HepG2 (cell line): ENCODE measurements at regions not wholly inside any gene's neighbourhood (a gene's known extent, or its start where the extent isn't known, plus 50 kb on each side); places are given as distances from the start of the nearest gene placed in this dataset.

Experiments used
- ATAC-seq: fragments of 200-7000 bp; cut with Tn5 transposase; 3 replicates; pipeline ENCODE4 v1.9.1; 2020; ENCODE audit warnings: mild to moderate bottlenecking, moderate library complexity
- BruUV-seq: library from RNA; stranded (reverse); fragments of 400-500 nt; replicated peaks from 2 replicates; lab custom pipeline; 2021; lab: Mats Ljungman, UMichigan
- CTCF ChIA-PET: fragments of 300-600 bp; formaldehyde crosslinking; extraction: SDS; loops from one replicate; lab custom pipeline; 2021; ENCODE audit warnings: low total read pairs, inconsistent platforms, low intra/inter-chr PET ratio; lab: Yijun Ruan, JAX
- POLR2A ChIA-PET: fragments of 350-600 bp; sonication (Branson Sonifier 250); formaldehyde crosslinking; loops from one replicate; lab custom pipeline; 2020; ENCODE audit warnings: antibody characterized with exemption, inconsistent platforms; lab: Yijun Ruan, JAX
- DNase-seq: peaks from one replicate; pipeline ENCODE4 v3.0.0-alpha.2; 2015; ENCODE audit warnings: low spot score
- FAIRE-seq: peaks from 3 replicates; lab custom pipeline; 2011; peaks lifted over from hg19 to GRCh38; lab: Jason Lieb, UNC
- H2AFZ ChIP-seq: one replicate; pipeline ENCODE4 v1.6.1; 2011; ENCODE audit warnings: low read length, inconsistent platforms
- H3K27ac ChIP-seq: fragments of 300-600 bp; 3 replicates; pipeline ENCODE4 v1.8.0; 2011; ENCODE audit warnings: mixed run types, mild to moderate bottlenecking, mixed read lengths, low read length, inconsistent platforms; ENCODE audit not compliant: insufficient read depth; ENCODE audit errors: extremely low read length
- H3K27me3 ChIP-seq, 2 experiments: fragments of 200-600 bp in 1 of 2; 2 replicates in 1 of 2; 3 replicates in 1 of 2; pipeline versions ENCODE4 v1.6.0 to v1.8.0; 2011; ENCODE audit warnings: low read length in 2 of 2, mild to moderate bottlenecking in 2 of 2, moderate library complexity in 2 of 2, inconsistent platforms in 1 of 2; ENCODE audit not compliant: insufficient read depth in 2 of 2, control insufficient read depth in 1 of 2
- H3K36me3 ChIP-seq, 2 experiments: fragments of 200-600 bp in 1 of 2; replicated peaks in 1 of 2; 2 replicates in 1 of 2; 3 replicates in 1 of 2; pipeline versions ENCODE4 v1.5.1 to v1.8.0; 2011; ENCODE audit warnings: low read length in 2 of 2, inconsistent platforms in 1 of 2; ENCODE audit not compliant: insufficient read depth in 2 of 2, control insufficient read depth in 1 of 2
- H3K4me1 ChIP-seq: 2 replicates; pipeline ENCODE4 v1.5.1; 2012; ENCODE audit warnings: low read length, inconsistent platforms; ENCODE audit not compliant: insufficient read depth
- H3K4me2 ChIP-seq: 2 replicates; pipeline ENCODE4 v1.6.0; 2011; ENCODE audit warnings: low read depth, low read length, inconsistent platforms
- H3K4me3 ChIP-seq, 3 experiments: fragments of 200-600 bp in 1 of 3; sonication (generic), shearing (Covaris generic) in 1 of 3; replicated peaks in 1 of 3; 2 replicates each; pipeline ENCODE4 v1.5.1; 2011 to 2016; ENCODE audit warnings: low read length in 3 of 3, inconsistent platforms in 2 of 3, low read depth in 2 of 3, mild to moderate bottlenecking in 2 of 3, control low read depth in 1 of 3, mixed read lengths in 1 of 3; ENCODE audit not compliant: insufficient read depth in 1 of 3
- H3K79me2 ChIP-seq: one replicate; pipeline ENCODE4 v1.6.1; 2011; ENCODE audit warnings: low read length, inconsistent platforms; ENCODE audit not compliant: insufficient read depth
- H3K9ac ChIP-seq: 2 replicates; pipeline ENCODE4 v1.6.0; 2011; ENCODE audit warnings: mild to moderate bottlenecking, low read depth, low read length, inconsistent platforms; ENCODE audit not compliant: insufficient read depth
- H3K9me3 ChIP-seq: 2 replicates; pipeline ENCODE4 v1.5.1; 2012; ENCODE audit warnings: mild to moderate bottlenecking, low read length
- H4K20me1 ChIP-seq: 2 replicates; pipeline ENCODE4 v1.6.0; 2011; ENCODE audit warnings: inconsistent platforms, mild to moderate bottlenecking, low read length, moderate library complexity; ENCODE audit not compliant: insufficient read depth
- ARNTL ChIP-seq: sonication (generic); formaldehyde crosslinking; IDR thresholded peaks from 2 replicates; pipeline ENCODE4 v1.4.0; 2020; ENCODE audit warnings: mild to moderate bottlenecking, missing genetic modification reagents
- CCDC6 ChIP-seq: sonication (generic); formaldehyde crosslinking; IDR thresholded peaks from 2 replicates; pipeline ENCODE4 v1.8.1; 2022; ENCODE audit warnings: mild to moderate bottlenecking, missing genetic modification reagents, moderate library complexity
- GATAD2A ChIP-seq: IDR thresholded peaks from 2 replicates; pipeline ENCODE4 v1.6.1; 2016
- HNRNPK ChIP-seq: fragments of 200-400 bp; formaldehyde crosslinking; IDR thresholded peaks from 2 replicates; pipeline ENCODE4 v1.6.1; 2018; ENCODE audit warnings: low read length, low read depth, moderate library complexity, mild to moderate bottlenecking; ENCODE audit not compliant: poor library complexity, severe bottlenecking
- IKZF4 ChIP-seq: sonication (generic); formaldehyde crosslinking; IDR thresholded peaks from 2 replicates; pipeline ENCODE4 v1.5.1; 2020; ENCODE audit warnings: borderline replicate concordance, mild to moderate bottlenecking, low read depth, missing genetic modification reagents; ENCODE audit errors: not compliant biosample characterization
- JUND ChIP-seq: sonication (generic); formaldehyde crosslinking; IDR thresholded peaks from 2 replicates; pipeline ENCODE4 v1.8.0; 2022; ENCODE audit warnings: mild to moderate bottlenecking, missing genetic modification reagents
- KMT2A ChIP-seq: sonication (generic); formaldehyde crosslinking; IDR thresholded peaks from 2 replicates; pipeline ENCODE4 v1.4.0; 2020; ENCODE audit warnings: missing genetic modification reagents
- MTA3 ChIP-seq: sonication (generic); formaldehyde crosslinking; IDR thresholded peaks from 2 replicates; pipeline ENCODE4 v1.4.0; 2020; ENCODE audit warnings: missing genetic modification reagents
- NFE2L1 ChIP-seq: sonication (generic); formaldehyde crosslinking; IDR thresholded peaks from 2 replicates; pipeline ENCODE4 v1.4.0; 2020; ENCODE audit warnings: missing genetic modification reagents, mild to moderate bottlenecking, borderline replicate concordance
- PAWR ChIP-seq: sonication (generic); formaldehyde crosslinking; IDR thresholded peaks from 2 replicates; pipeline ENCODE4 v1.4.0; 2020; ENCODE audit warnings: missing genetic modification reagents, mild to moderate bottlenecking, borderline replicate concordance
- POLR2AphosphoS2 ChIP-seq: IDR thresholded peaks from 2 replicates; pipeline ENCODE4 v1.6.1; 2011; ENCODE audit warnings: low read depth, low read length, improper control_type of control experiment
- SNAPC5 ChIP-seq: sonication (generic); formaldehyde crosslinking; IDR thresholded peaks from 2 replicates; pipeline ENCODE4 v1.8.1; 2023; ENCODE audit warnings: mild to moderate bottlenecking, missing genetic modification reagents, borderline replicate concordance
- THAP8 ChIP-seq: sonication (generic); formaldehyde crosslinking; IDR thresholded peaks from 2 replicates; pipeline ENCODE4 v1.5.1; 2020; ENCODE audit warnings: missing genetic modification reagents, mild to moderate bottlenecking, borderline replicate concordance
- U2AF1 ChIP-seq: fragments of 200-400 bp; formaldehyde crosslinking; optimal IDR thresholded peaks from 2 replicates; pipeline ENCODE3; 2017; ENCODE audit warnings: mild to moderate bottlenecking, low read depth, low read length
- ZBTB42 ChIP-seq: sonication (generic); formaldehyde crosslinking; IDR thresholded peaks from 2 replicates; pipeline ENCODE4 v1.5.0; 2020; ENCODE audit warnings: mild to moderate bottlenecking, missing genetic modification reagents
- ZNF207 ChIP-seq: fragments of 450-650 bp; IDR thresholded peaks from 2 replicates; pipeline ENCODE4 v1.6.1; 2016; ENCODE audit warnings: antibody characterized with exemption, borderline replicate concordance
- ZNF44 ChIP-seq: sonication (generic); formaldehyde crosslinking; IDR thresholded peaks from 2 replicates; pipeline ENCODE4 v1.5.1; 2020; ENCODE audit warnings: mild to moderate bottlenecking, missing genetic modification reagents
- ZNF546 ChIP-seq: sonication (generic); formaldehyde crosslinking; conservative IDR thresholded peaks from 2 replicates; pipeline ENCODE4 v1.8.1; 2023; ENCODE audit warnings: mild to moderate bottlenecking, missing genetic modification reagents
- ZNF713 ChIP-seq: sonication (generic); formaldehyde crosslinking; IDR thresholded peaks from 2 replicates; pipeline ENCODE4 v1.4.0; 2020; ENCODE audit warnings: mild to moderate bottlenecking, missing genetic modification reagents
- ZSCAN29 ChIP-seq: sonication (generic); formaldehyde crosslinking; conservative IDR thresholded peaks from 2 replicates; pipeline ENCODE4 v1.4.0; 2020; ENCODE audit warnings: mild to moderate bottlenecking, missing genetic modification reagents
- WGBS: methylation state at CpG from one replicate; pipeline ENCODE4 v1.1.6; 2017; ENCODE audit warnings: low lambda C conversion rate; 5-methylcytosine and 5-hydroxymethylcytosine counted together
- in situ Hi-C: cut with HindIII; loops from 2 replicates; pipeline ENCODE4 v1.10.0; 2017; ENCODE audit warnings: low pct_unique_long_range_greater_than_20kb; ENCODE audit not compliant: extremely low pct_ligation_motif_present
- intact Hi-C: fragments of 100-400 bp; cut with micrococcal nuclease; formaldehyde crosslinking; loops from one replicate; pipeline ENCODE4 v1.10.0; 2022; ENCODE audit not compliant: unreplicated experiment

GRCh38 chr4:158443731-158444130, 78.0 kb upstream of the RXFP1 start:
- no peaks in the 10 kb centered on the region for H3K79me2 ChIP-seq
- FAIRE-seq (no peak), DNase-seq (no peak), ATAC-seq (no peak)
- H3K4me3 ChIP-seq = no peak overlapping the region
- H3K27ac ChIP-seq = no peak overlapping the region
- intact Hi-C loops = no loop called here
- no peaks in the 10 kb centered on the region for H3K36me3 ChIP-seq
- no peaks in the 10 kb centered on the region for H4K20me1 ChIP-seq
- H3K4me1 ChIP-seq = no peaks in the 10 kb centered on the region
- in situ Hi-C loops = no loop called here
- CTCF ChIA-PET = no interaction called here
- WGBS = 0% methylated on average over 1 of the region's 1 CpG
- no peak overlapping the region for H3K4me2 ChIP-seq
- no peak overlapping the region for H2AFZ ChIP-seq
- H3K27me3 ChIP-seq = no peaks in the 10 kb centered on the region
- no peaks in the 10 kb centered on the region for H3K9me3 ChIP-seq
- no peak overlapping the region for H3K9ac ChIP-seq
- no peak for TF ChIP-seq ZSCAN29 (CRISPR knock-in tag)
- TF ChIP-seq ZNF546 = no peak
- TF ChIP-seq ZNF44 (CRISPR knock-in tag) = no peak
- no peak for TF ChIP-seq ZNF207
- TF ChIP-seq ARNTL (CRISPR knock-in tag) = no peak
- TF ChIP-seq ZBTB42 = no peak
- TF ChIP-seq MTA3 (CRISPR knock-in tag) = no peak
- TF ChIP-seq KMT2A (CRISPR knock-in tag) = no peak
- no peak for TF ChIP-seq SNAPC5 (CRISPR knock-in tag)
- TF ChIP-seq ZNF713 (CRISPR knock-in tag) = no peak
- TF ChIP-seq CCDC6 (CRISPR knock-in tag) = no peak
- no peak for TF ChIP-seq U2AF1
- TF ChIP-seq POLR2AphosphoS2 = no peak
- no peak for TF ChIP-seq HNRNPK
- TF ChIP-seq JUND (CRISPR knock-in tag) = no peak
- no peak for TF ChIP-seq GATAD2A
- TF ChIP-seq PAWR (CRISPR knock-in tag) = no peak
- TF ChIP-seq NFE2L1 (CRISPR knock-in tag) = no peak
- no peak for TF ChIP-seq IKZF4 (CRISPR knock-in tag)
- TF ChIP-seq THAP8 (CRISPR knock-in tag) = no peak
- POLR2A ChIA-PET = no interaction called here
- no TSS peak for BruUV-seq
